OCI-LY1 (cell line): ENCODE measurements at regions not wholly inside any gene's neighbourhood (a gene's known extent, or its start where the extent isn't known, plus 50 kb on each side); places are given as distances from the start of the nearest gene placed in this dataset.

Experiments
- H2AFZ ChIP-seq: fragments of 200-600 bp; sonication (generic), shearing (Covaris generic); 2 replicates; pipeline ENCODE4 v1.6.0; 2014; ENCODE audit warnings: antibody characterized with exemption, mild to moderate bottlenecking, low read length
- H3F3A ChIP-seq: fragments of 200-600 bp; sonication (generic), shearing (Covaris generic); 2 replicates; pipeline ENCODE4 v1.6.0; 2014; ENCODE audit warnings: mild to moderate bottlenecking, antibody characterized with exemption, low read length, moderate library complexity; ENCODE audit not compliant: insufficient read depth
- H3K27ac ChIP-seq: fragments of 200-600 bp; sonication (generic); 2 replicates; pipeline ENCODE4 v1.5.1; 2014; ENCODE audit warnings: low read length, mixed run types, mild to moderate bottlenecking, low read depth; ENCODE audit not compliant: poor library complexity, severe bottlenecking
- H3K27me3 ChIP-seq: fragments of 200-600 bp; sonication (generic); 2 replicates; pipeline ENCODE4 v1.6.0; 2014; ENCODE audit warnings: antibody characterized with exemption, mild to moderate bottlenecking, low read length, moderate library complexity; ENCODE audit not compliant: insufficient read depth
- H3K36me3 ChIP-seq: fragments of 200-600 bp; sonication (generic); 2 replicates; pipeline ENCODE4 v1.6.1; 2014; ENCODE audit warnings: mild to moderate bottlenecking, antibody characterized with exemption, low read length, moderate library complexity, mixed read lengths; ENCODE audit not compliant: insufficient read depth
- H3K4me1 ChIP-seq: fragments of 200-600 bp; sonication (generic); 2 replicates; pipeline ENCODE4 v1.5.1; 2014; ENCODE audit warnings: mild to moderate bottlenecking, low read length, moderate library complexity; ENCODE audit not compliant: insufficient read depth, severe bottlenecking
- H3K4me2 ChIP-seq: fragments of 200-600 bp; sonication (generic), shearing (Covaris generic); 2 replicates; pipeline ENCODE4 v1.6.1; 2014; ENCODE audit warnings: low read length
- H3K4me3 ChIP-seq: fragments of 200-600 bp; sonication (generic); 2 replicates; pipeline ENCODE4 v1.5.1; 2014; ENCODE audit warnings: low read length, low read depth, mild to moderate bottlenecking, mixed read lengths; ENCODE audit not compliant: poor library complexity, severe bottlenecking
- H3K79me2 ChIP-seq: fragments of 200-600 bp; shearing (Covaris generic); 2 replicates; pipeline ENCODE4 v1.6.1; 2016; ENCODE audit warnings: mixed run types, low read length, mixed read lengths; ENCODE audit not compliant: insufficient read depth
- H3K9ac ChIP-seq: fragments of 200-600 bp; sonication (generic), shearing (Covaris generic); 2 replicates; pipeline ENCODE4 v1.6.1; 2014; ENCODE audit warnings: mild to moderate bottlenecking, low read length, mixed read lengths
- H3K9me2 ChIP-seq: fragments of 200-600 bp; sonication (generic), shearing (Covaris generic); 2 replicates; pipeline ENCODE4 v1.6.1; 2014; ENCODE audit warnings: low read depth, mild to moderate bottlenecking, low read length, mixed read lengths
- H3K9me3 ChIP-seq: fragments of 200-600 bp; shearing (Covaris generic); 2 replicates; pipeline ENCODE4 v1.6.1; 2014; ENCODE audit warnings: low read length, mixed read lengths
- H4K20me1 ChIP-seq: fragments of 200-600 bp; sonication (generic), shearing (Covaris generic); 2 replicates; pipeline ENCODE4 v1.6.0; 2016; ENCODE audit warnings: mild to moderate bottlenecking, low read length; ENCODE audit not compliant: insufficient read depth
- CTCF ChIP-seq: fragments of 200-600 bp; sonication (generic), shearing (Covaris generic); IDR thresholded peaks from 2 replicates; pipeline ENCODE4 v1.5.1; 2017; ENCODE audit warnings: mild to moderate bottlenecking, antibody characterized with exemption, low read length, moderate library complexity, mixed read lengths
- EZH2 ChIP-seq: fragments of 200-600 bp; sonication (generic), shearing (Covaris generic); IDR thresholded peaks from 2 replicates; pipeline ENCODE4 v1.8.0; 2017; ENCODE audit warnings: borderline replicate concordance, mixed run types, mild to moderate bottlenecking, antibody characterized with exemption, low read length, moderate library complexity, mixed read lengths

DNA sequence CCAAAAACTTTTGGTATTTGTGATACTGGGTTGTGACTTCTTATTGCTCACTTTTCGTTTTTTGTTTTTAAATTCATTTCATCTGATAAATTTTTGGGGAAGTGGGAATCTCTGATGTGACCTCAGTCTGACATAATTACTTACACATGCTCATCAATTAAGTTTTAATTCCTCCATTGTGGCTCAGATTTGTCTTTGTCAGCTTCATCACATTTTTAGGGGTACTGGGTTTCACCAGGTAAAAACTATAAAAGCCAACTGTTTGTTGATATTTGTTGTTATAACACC, 425.3 kb upstream of the TGFBR2 start:
- Histone ChIP-seq H3K4me3 (no peak overlapping the region), H3K27ac (no peak overlapping the region), H4K20me1 (no peaks in the 10 kb centered on the region), H3K36me3 (no peaks in the 10 kb centered on the region), H3K4me2 (no peak overlapping the region), H3F3A (no peaks in the 10 kb centered on the region), H3K27me3 (no peaks in the 10 kb centered on the region), H3K4me1 (no peaks in the 10 kb centered on the region), H3K9me2 (no peaks in the 10 kb centered on the region), H3K9me3 (no peaks in the 10 kb centered on the region), H3K79me2 (no peaks in the 10 kb centered on the region), H2AFZ (no peak overlapping the region), H3K9ac (no peak overlapping the region)
- TF ChIP-seq CTCF (no peak), EZH2 (no peak)

DNA sequence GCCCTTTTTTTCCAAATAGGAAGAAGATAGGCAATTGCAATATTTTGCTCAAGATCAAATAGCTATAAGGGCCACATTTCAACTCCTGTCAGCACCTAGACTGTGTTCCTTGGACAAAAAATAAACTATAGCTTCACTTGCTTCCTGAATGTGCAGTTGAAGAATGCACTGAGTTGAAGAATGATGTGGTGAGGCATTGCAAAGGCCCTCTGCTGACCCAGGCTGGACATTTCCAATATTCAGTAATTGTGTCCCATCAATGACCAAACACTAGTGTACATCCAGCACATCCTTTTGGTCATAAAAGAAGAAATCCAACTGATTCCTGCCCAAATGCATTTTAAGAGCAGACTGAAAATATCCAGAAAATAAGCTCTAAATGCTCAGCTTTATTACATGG, 424.8 kb upstream of the TGFBR2 start:
- H3K4me3 ChIP-seq = no peak overlapping the region
- H3K79me2 ChIP-seq = no peaks in the 10 kb centered on the region
- H3K27me3 ChIP-seq = no peaks in the 10 kb centered on the region
- H3F3A ChIP-seq = no peaks in the 10 kb centered on the region
- H3K4me2 ChIP-seq = no peak overlapping the region
- H3K36me3 ChIP-seq = no peaks in the 10 kb centered on the region
- TF ChIP-seq EZH2 (no peak), CTCF (no peak)
- H4K20me1 ChIP-seq = no peaks in the 10 kb centered on the region
- no peak overlapping the region for H3K27ac ChIP-seq
- no peaks in the 10 kb centered on the region for H3K9me2 ChIP-seq
- H3K9me3 ChIP-seq = no peaks in the 10 kb centered on the region
- H3K9ac ChIP-seq = no peak overlapping the region
- no peaks in the 10 kb centered on the region for H3K4me1 ChIP-seq
- H2AFZ ChIP-seq = no peak overlapping the region

DNA sequence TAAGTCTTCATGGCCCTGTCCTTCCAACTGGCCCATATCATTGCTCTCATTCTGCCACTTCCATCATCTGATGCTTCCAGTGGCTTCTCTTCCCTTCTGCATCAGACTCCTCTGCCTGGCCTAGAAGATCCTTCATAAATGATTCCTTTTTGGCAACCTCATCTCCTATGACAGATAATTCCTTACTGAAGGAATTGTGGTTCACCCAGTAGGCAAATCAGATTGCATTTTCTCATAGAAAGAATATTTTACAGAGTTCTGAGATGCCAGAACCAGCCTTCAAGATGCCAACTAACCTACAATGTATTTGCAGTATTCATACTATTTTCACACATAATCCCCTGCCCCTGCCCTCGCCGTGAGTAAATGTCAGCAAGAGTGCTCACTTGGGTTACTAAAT, 423.0 kb upstream of the TGFBR2 start:
- H3K79me2 ChIP-seq = no peaks in the 10 kb centered on the region
- H3K27ac ChIP-seq = no peak overlapping the region
- no peaks in the 10 kb centered on the region for H4K20me1 ChIP-seq
- no peaks in the 10 kb centered on the region for H3K9me2 ChIP-seq
- H3F3A ChIP-seq = no peaks in the 10 kb centered on the region
- H2AFZ ChIP-seq = no peak overlapping the region
- no peak for TF ChIP-seq CTCF
- no peak overlapping the region for H3K9ac ChIP-seq
- no peak overlapping the region for H3K4me3 ChIP-seq
- no peak overlapping the region for H3K4me2 ChIP-seq
- no peaks in the 10 kb centered on the region for H3K36me3 ChIP-seq
- H3K27me3 ChIP-seq = no peaks in the 10 kb centered on the region
- H3K4me1 ChIP-seq = no peaks in the 10 kb centered on the region
- no peaks in the 10 kb centered on the region for H3K9me3 ChIP-seq
